Epithelial cell of proximal tubule (primary cell): ENCODE measurements at regions not wholly inside any gene's neighbourhood (a gene's known extent, or its start where the extent isn't known, plus 50 kb on each side); places are given as distances from the start of the nearest gene placed in this dataset.

Experiments
- DNase-seq: peaks from one replicate; pipeline ENCODE4 v3.0.0-alpha.2; 2011; ENCODE audit warnings: low read depth
- H3K4me3 ChIP-seq: 2 replicates; pipeline ENCODE4 v1.5.1; 2011; ENCODE audit warnings: low read depth, mild to moderate bottlenecking, low read length
- TF ChIP-seq, protein P1 (sequence below): conservative IDR thresholded peaks from 2 replicates; pipeline ENCODE4 v1.5.1; 2012; ENCODE audit warnings: low read depth, mild to moderate bottlenecking, low read length

GRCh38 chr10:106139915-106140314 lies 1024.6 kb downstream of the SORCS1 start:
- TF ChIP-seq, protein P1, sequence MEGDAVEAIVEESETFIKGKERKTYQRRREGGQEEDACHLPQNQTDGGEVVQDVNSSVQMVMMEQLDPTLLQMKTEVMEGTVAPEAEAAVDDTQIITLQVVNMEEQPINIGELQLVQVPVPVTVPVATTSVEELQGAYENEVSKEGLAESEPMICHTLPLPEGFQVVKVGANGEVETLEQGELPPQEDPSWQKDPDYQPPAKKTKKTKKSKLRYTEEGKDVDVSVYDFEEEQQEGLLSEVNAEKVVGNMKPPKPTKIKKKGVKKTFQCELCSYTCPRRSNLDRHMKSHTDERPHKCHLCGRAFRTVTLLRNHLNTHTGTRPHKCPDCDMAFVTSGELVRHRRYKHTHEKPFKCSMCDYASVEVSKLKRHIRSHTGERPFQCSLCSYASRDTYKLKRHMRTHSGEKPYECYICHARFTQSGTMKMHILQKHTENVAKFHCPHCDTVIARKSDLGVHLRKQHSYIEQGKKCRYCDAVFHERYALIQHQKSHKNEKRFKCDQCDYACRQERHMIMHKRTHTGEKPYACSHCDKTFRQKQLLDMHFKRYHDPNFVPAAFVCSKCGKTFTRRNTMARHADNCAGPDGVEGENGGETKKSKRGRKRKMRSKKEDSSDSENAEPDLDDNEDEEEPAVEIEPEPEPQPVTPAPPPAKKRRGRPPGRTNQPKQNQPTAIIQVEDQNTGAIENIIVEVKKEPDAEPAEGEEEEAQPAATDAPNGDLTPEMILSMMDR: no peak
- no peak for DNase-seq
- H3K4me3 ChIP-seq: no peak overlapping the region

- no peak overlapping the region for H3K4me3 ChIP-seq
- DNase-seq: no peak
- TF ChIP-seq, protein P1: no peak
Observed at GRCh38 chr10:106136175-106136574, 1028.3 kb downstream of the SORCS1 start.

- DNase-seq: no peak
- TF ChIP-seq, protein P1: no peak
- no peak overlapping the region for H3K4me3 ChIP-seq
Observed at GRCh38 chr10:106134326-106135000, 1030.0 kb downstream of the SORCS1 start.

DNA sequence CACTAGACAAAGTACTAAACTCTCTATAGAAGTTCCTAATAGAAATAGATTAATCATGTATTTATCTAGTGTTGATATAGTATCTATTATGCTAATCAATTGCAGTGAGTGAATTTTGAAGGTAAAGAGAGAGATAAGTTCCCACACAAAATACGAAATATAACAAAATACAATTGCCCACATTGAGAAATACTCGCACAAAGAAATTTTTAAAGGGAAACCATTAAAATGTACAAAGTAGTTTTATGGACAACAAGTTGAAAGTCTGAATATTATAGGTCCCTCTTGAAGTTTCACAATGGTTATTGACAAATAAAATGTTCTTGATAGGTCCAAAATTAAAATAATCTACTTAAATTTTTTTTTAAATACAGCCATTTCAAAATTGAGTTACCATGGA lies 1031.1 kb downstream of the SORCS1 start:
- H3K4me3 ChIP-seq: no peak overlapping the region
- no peak for DNase-seq
- TF ChIP-seq, protein P1: no peak

DNA sequence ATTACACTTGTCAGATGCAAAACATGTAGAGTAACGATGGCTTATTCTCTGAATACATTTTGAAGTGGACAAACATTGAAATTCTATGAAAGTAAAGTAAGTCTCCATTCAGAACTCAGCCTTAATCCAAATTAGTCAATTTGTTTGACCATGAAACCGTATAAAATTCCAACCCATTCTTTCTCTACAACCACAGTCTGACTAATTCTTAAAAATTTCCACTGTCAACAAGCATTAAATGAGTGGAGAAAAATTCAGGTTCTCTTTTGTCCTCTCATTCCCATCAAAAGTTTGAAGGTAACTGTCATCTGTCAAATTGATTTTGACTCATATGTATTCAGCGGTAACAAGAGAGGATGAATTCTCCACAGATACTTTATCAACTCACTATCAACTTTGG lies 1031.5 kb downstream of the SORCS1 start:
- no peak overlapping the region for H3K4me3 ChIP-seq
- DNase-seq: no peak
- TF ChIP-seq, protein P1: no peak

DNA sequence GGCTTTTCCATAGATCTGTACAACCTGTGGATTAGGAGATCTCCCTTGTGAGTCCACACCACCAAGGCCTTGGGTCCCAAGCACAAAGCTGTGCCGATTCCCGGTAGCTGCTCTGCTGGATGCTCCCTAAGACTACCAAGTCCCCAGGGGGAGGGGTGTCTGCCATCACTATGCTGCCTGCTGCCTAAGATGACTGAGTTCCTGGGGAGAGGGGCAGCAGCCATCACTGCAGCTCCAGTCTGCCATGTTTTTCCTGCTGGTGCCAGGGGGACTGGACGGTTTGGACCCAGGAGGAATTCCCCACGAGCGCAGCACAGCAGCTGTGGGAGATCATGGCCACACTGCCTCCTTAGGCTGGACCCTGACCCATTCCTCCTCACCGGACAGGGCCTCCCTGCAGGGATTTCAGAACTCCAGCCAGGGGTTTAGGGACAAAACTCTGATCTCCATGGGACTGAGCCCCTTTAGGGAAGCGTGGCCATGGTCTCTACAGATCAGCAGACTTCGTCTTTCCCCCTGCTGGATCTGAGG lies 1049.8 kb downstream of the SORCS1 start:
- TF ChIP-seq, protein P1: no peak
- no peak overlapping the region for H3K4me3 ChIP-seq
- DNase-seq: no peak

GRCh38 chr10:106111246-106111645 lies 1053.3 kb downstream of the SORCS1 start:
- TF ChIP-seq, protein P1: no peak
- no peak for DNase-seq
- H3K4me3 ChIP-seq: no peak overlapping the region
